Liver (tissue), 8 donors: ENCODE measurements at regions not wholly inside any gene's neighbourhood (a gene's known extent, or its start where the extent isn't known, plus 50 kb on each side); places are given as distances from the start of the nearest gene placed in this dataset.
"Not testable (repeated sequence)": the region's sequence is repeated elsewhere in the genome, so short reads cannot be mapped to it uniquely, and the experiment has no call there.

ENCODE experiments used
- DNase-seq: peaks from one replicate; pipeline ENCODE4 v3.0.0-alpha.2; 2017; ENCODE audit warnings: low spot score
- H3K27ac ChIP-seq, 2 donors: one replicate each; pipeline ENCODE4 v1.7.0; 2013; ENCODE audit warnings: inconsistent platforms in 2 of 2, low read length in 2 of 2, control low read depth in 1 of 2, low read depth in 1 of 2, mild to moderate bottlenecking in 1 of 2
- H3K27me3 ChIP-seq, 4 donors: one replicate each; pipeline versions ENCODE4 v1.6.1 to v1.7.0; 2013; ENCODE audit warnings: low read length in 3 of 4, inconsistent platforms in 1 of 4, mild to moderate bottlenecking in 1 of 4, moderate library complexity in 1 of 4; ENCODE audit not compliant: control insufficient read depth in 4 of 4, insufficient read depth in 4 of 4
- H3K36me3 ChIP-seq, 4 donors: one replicate each; pipeline versions ENCODE4 v1.6.1 to v1.7.0; 2013; ENCODE audit warnings: low read length in 3 of 4, mild to moderate bottlenecking in 3 of 4, low read depth in 1 of 4, moderate library complexity in 1 of 4; ENCODE audit not compliant: control insufficient read depth in 4 of 4, insufficient read depth in 3 of 4
- H3K4me1 ChIP-seq, 4 donors: one replicate each; pipeline versions ENCODE4 v1.6.1 to v1.7.0; 2013; ENCODE audit warnings: low read length in 3 of 4, mild to moderate bottlenecking in 3 of 4, moderate library complexity in 1 of 4; ENCODE audit not compliant: control insufficient read depth in 4 of 4, insufficient read depth in 4 of 4
- H3K4me3 ChIP-seq, 3 donors: one replicate each; pipeline versions ENCODE4 v1.6.1 to v1.7.0; 2013; ENCODE audit warnings: low read length in 3 of 3, control low read depth in 1 of 3, low read depth in 1 of 3, mild to moderate bottlenecking in 1 of 3
- H3K9ac ChIP-seq, 2 donors: one replicate each; pipeline ENCODE4 v1.7.0; 2013; ENCODE audit warnings: low read length in 2 of 2, mild to moderate bottlenecking in 2 of 2, moderate library complexity in 2 of 2, control low read depth in 1 of 2, low read depth in 1 of 2
- H3K9me3 ChIP-seq, 4 donors: one replicate each; pipeline versions ENCODE4 v1.6.1 to v1.7.0; 2013; ENCODE audit warnings: low read length in 3 of 4; ENCODE audit not compliant: control insufficient read depth in 4 of 4
- EGR1 ChIP-seq, 2 donors: IDR thresholded peaks; 2 replicates each; pipeline ENCODE4 v1.6.1; 2016 to 2018; ENCODE audit warnings: antibody characterized with exemption in 2 of 2, low read depth in 2 of 2
- FOXA1 ChIP-seq: IDR thresholded peaks from 2 replicates; pipeline ENCODE4 v1.6.1; 2016; ENCODE audit warnings: antibody characterized with exemption
- FOXA2 ChIP-seq: IDR thresholded peaks from 2 replicates; pipeline ENCODE4 v1.6.1; 2016; ENCODE audit warnings: antibody characterized with exemption
- GABPA ChIP-seq, 2 donors: IDR thresholded peaks in 1 of 2; conservative IDR thresholded peaks in 1 of 2; 2 replicates each; pipeline ENCODE4 v1.6.1; 2016; ENCODE audit warnings: antibody characterized with exemption in 2 of 2, mild to moderate bottlenecking in 1 of 2, moderate library complexity in 1 of 2
- HNF4A ChIP-seq, 2 donors: conservative IDR thresholded peaks; 2 replicates each; pipeline ENCODE4 v1.6.1; 2016; ENCODE audit warnings: antibody characterized with exemption in 2 of 2, mild to moderate bottlenecking in 2 of 2
- HNF4G ChIP-seq: IDR thresholded peaks from 2 replicates; pipeline ENCODE4 v1.6.1; 2016; ENCODE audit warnings: antibody characterized with exemption
- JUND ChIP-seq, 2 donors: IDR thresholded peaks; 2 replicates each; pipeline ENCODE4 v1.6.1; 2016; ENCODE audit warnings: antibody characterized with exemption in 2 of 2
- NR2F2 ChIP-seq: IDR thresholded peaks from 2 replicates; pipeline ENCODE4 v1.6.1; 2016; ENCODE audit warnings: antibody characterized with exemption
- RAD21 ChIP-seq, 2 donors: IDR thresholded peaks; 2 replicates each; pipeline ENCODE4 v1.6.1; 2016; ENCODE audit warnings: antibody characterized with exemption in 2 of 2, mild to moderate bottlenecking in 2 of 2
- RXRA ChIP-seq, 2 donors: IDR thresholded peaks; 2 replicates each; pipeline ENCODE4 v1.6.1; 2017 to 2018; ENCODE audit warnings: antibody characterized with exemption in 2 of 2, mild to moderate bottlenecking in 1 of 2
- SP1 ChIP-seq: IDR thresholded peaks from 2 replicates; pipeline ENCODE4 v1.6.1; 2018; ENCODE audit warnings: antibody characterized with exemption, mild to moderate bottlenecking
- TAF1 ChIP-seq: conservative IDR thresholded peaks from 2 replicates; pipeline ENCODE4 v1.6.1; 2016; ENCODE audit warnings: antibody characterized with exemption, mild to moderate bottlenecking
- YY1 ChIP-seq: IDR thresholded peaks from 2 replicates; pipeline ENCODE4 v1.6.1; 2016; ENCODE audit warnings: antibody characterized with exemption, mild to moderate bottlenecking
- WGBS: extraction: QIAGEN DNeasy Blood & Tissue Kit; methylation state at CpG from one replicate; pipeline ENCODE4 v1.1.7; 2013; 5-methylcytosine and 5-hydroxymethylcytosine counted together
- TF ChIP-seq, protein P1 (sequence below): fragments of 150-350 bp; IDR thresholded peaks from 2 replicates; pipeline ENCODE4 v1.5.1; 2017; ENCODE audit warnings: improper control_type of control experiment, low read depth, low read length; ENCODE audit not compliant: missing input control
- TF ChIP-seq, protein P2 (sequence below): IDR thresholded peaks from 2 replicates; pipeline ENCODE4 v1.6.1; 2016; ENCODE audit warnings: antibody characterized with exemption
- TF ChIP-seq, protein P3 (sequence below): IDR thresholded peaks from 2 replicates; pipeline ENCODE4 v1.6.1; 2016; ENCODE audit warnings: antibody characterized with exemption
- TF ChIP-seq, protein P4 (sequence below): IDR thresholded peaks from 2 replicates; pipeline ENCODE4 v1.6.1; 2016; ENCODE audit warnings: antibody characterized with exemption
- TF ChIP-seq, protein P5 (sequence below): IDR thresholded peaks from 2 replicates; pipeline ENCODE4 v1.6.1; 2016; ENCODE audit warnings: antibody characterized with exemption, mild to moderate bottlenecking
- donor health status: healthy.
- donor health status: healthy.
- donor health status: healthy.
- donor health status: healthy.
- donor health status: healthy.

DNA sequence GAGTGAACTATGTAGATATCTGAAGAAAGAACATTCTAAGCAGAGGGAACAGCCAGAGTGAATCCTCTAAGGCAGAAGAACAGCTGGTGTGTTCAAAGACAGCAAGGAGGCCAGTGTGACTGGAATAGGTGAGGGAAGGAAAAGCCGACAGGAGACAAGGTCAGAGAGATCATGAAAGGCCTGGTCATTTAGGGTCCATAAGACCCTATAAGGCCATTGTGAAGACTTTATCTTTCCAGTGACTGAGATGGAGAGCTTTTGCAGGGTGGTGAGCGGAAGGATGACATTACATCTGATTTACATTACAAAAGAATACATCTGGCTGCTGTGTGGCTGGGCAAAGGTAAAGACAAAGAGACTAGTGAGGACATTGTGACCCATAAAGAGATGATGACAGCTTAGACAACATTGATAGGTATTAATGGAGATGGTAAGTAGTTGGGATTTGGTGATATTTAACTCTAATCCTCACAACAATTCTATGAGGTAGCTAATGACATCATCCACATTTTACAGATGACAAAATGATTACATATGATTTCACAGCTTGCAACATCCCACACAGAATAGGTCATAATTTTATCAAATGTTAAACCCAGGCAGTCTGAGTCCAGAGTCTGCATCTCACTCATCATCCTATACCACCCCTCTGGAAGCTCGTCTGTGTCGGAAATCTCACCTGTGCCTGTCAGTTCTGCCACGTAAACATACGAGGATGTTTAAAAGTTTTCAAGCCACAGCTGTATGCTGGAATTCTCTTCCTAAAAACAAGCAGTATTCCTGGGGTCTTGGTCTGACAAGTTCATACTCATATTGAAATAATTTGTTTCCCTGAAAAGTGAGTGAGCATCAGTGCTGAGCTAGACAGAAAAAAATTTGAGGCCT, 70.2 kb upstream of the PIK3R4 start (continued):
- no peak for TF ChIP-seq HNF4G
- TF ChIP-seq TAF1, result no peak
- TF ChIP-seq GABPA (IDR thresholded peaks at IDR 0.05 in 1 of 2, conservative IDR thresholded peaks at IDR 0.05 in 1 of 2), result no peak
- TF ChIP-seq SP1, result no peak

DNA sequence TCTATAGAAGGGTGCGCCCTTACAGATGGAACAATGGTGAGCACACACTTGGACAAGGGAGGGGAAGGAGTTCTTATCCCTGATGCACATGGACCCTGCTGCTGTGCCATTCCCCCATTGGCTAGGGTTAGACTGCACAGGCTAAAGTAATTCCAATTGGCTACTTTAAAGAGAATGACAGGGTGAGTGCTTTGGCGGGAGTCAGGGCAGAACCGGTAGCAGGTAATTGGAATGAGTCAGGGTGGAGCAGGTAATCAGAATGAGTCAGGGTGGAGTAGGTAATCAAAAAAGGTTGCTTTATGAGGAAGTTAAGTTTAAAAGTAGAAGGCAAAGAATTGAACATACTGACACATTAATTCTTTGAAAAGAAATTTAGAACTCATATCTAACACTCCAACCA, 71.4 kb upstream of the PIK3R4 start:
- H3K4me1 ChIP-seq, H3K27ac ChIP-seq, H3K9ac ChIP-seq, H3K36me3 ChIP-seq, H3K4me3 ChIP-seq, H3K9me3 ChIP-seq, DNase-seq, H3K27me3 ChIP-seq: not testable (repeated sequence)
- WGBS, result 91% methylated on average over 3 of the region's 3 CpGs

DNA sequence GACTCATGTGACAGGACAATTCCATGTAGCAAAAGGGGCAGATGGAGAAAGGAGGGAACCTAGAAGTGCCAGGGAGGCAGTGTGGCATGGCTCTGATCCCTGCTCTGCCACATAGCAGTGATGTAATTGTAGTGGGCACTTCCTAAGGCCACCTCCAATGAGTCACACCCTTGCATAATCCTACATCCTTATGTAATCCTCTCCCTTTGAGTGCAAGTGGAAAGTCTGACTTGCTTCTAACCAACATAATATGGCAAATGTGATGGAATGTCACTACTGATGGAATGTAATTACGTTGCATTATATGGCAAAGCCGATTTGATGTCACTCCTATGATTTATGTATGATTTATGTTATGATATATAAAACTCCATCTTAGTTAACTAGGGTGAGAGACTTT, 72.9 kb upstream of the ATP2C1 start:
- no peak overlapping the region for H3K27ac ChIP-seq
- TF ChIP-seq, protein P1, sequence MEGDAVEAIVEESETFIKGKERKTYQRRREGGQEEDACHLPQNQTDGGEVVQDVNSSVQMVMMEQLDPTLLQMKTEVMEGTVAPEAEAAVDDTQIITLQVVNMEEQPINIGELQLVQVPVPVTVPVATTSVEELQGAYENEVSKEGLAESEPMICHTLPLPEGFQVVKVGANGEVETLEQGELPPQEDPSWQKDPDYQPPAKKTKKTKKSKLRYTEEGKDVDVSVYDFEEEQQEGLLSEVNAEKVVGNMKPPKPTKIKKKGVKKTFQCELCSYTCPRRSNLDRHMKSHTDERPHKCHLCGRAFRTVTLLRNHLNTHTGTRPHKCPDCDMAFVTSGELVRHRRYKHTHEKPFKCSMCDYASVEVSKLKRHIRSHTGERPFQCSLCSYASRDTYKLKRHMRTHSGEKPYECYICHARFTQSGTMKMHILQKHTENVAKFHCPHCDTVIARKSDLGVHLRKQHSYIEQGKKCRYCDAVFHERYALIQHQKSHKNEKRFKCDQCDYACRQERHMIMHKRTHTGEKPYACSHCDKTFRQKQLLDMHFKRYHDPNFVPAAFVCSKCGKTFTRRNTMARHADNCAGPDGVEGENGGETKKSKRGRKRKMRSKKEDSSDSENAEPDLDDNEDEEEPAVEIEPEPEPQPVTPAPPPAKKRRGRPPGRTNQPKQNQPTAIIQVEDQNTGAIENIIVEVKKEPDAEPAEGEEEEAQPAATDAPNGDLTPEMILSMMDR, result no peak
- no peak for TF ChIP-seq TAF1
- TF ChIP-seq, protein P2, sequence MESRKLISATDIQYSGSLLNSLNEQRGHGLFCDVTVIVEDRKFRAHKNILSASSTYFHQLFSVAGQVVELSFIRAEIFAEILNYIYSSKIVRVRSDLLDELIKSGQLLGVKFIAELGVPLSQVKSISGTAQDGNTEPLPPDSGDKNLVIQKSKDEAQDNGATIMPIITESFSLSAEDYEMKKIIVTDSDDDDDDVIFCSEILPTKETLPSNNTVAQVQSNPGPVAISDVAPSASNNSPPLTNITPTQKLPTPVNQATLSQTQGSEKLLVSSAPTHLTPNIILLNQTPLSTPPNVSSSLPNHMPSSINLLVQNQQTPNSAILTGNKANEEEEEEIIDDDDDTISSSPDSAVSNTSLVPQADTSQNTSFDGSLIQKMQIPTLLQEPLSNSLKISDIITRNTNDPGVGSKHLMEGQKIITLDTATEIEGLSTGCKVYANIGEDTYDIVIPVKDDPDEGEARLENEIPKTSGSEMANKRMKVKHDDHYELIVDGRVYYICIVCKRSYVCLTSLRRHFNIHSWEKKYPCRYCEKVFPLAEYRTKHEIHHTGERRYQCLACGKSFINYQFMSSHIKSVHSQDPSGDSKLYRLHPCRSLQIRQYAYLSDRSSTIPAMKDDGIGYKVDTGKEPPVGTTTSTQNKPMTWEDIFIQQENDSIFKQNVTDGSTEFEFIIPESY, result no peak
- no peak for TF ChIP-seq HNF4G
- TF ChIP-seq FOXA1, result no peak
- TF ChIP-seq, protein P3, sequence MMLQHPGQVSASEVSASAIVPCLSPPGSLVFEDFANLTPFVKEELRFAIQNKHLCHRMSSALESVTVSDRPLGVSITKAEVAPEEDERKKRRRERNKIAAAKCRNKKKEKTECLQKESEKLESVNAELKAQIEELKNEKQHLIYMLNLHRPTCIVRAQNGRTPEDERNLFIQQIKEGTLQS, result peak; percentile 65
- no peak for TF ChIP-seq RAD21 (IDR thresholded peaks at IDR 0.05)
- peak; percentile 82 to 94 for TF ChIP-seq JUND (IDR thresholded peaks at IDR 0.05)
- TF ChIP-seq, protein P4, sequence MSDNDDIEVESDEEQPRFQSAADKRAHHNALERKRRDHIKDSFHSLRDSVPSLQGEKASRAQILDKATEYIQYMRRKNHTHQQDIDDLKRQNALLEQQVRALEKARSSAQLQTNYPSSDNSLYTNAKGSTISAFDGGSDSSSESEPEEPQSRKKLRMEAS, result no peak
- no peak for TF ChIP-seq YY1
- no peak for TF ChIP-seq GABPA (IDR thresholded peaks at IDR 0.05 in 1 of 2, conservative IDR thresholded peaks at IDR 0.05 in 1 of 2)
- no peak for TF ChIP-seq SP1
- TF ChIP-seq, protein P5, sequence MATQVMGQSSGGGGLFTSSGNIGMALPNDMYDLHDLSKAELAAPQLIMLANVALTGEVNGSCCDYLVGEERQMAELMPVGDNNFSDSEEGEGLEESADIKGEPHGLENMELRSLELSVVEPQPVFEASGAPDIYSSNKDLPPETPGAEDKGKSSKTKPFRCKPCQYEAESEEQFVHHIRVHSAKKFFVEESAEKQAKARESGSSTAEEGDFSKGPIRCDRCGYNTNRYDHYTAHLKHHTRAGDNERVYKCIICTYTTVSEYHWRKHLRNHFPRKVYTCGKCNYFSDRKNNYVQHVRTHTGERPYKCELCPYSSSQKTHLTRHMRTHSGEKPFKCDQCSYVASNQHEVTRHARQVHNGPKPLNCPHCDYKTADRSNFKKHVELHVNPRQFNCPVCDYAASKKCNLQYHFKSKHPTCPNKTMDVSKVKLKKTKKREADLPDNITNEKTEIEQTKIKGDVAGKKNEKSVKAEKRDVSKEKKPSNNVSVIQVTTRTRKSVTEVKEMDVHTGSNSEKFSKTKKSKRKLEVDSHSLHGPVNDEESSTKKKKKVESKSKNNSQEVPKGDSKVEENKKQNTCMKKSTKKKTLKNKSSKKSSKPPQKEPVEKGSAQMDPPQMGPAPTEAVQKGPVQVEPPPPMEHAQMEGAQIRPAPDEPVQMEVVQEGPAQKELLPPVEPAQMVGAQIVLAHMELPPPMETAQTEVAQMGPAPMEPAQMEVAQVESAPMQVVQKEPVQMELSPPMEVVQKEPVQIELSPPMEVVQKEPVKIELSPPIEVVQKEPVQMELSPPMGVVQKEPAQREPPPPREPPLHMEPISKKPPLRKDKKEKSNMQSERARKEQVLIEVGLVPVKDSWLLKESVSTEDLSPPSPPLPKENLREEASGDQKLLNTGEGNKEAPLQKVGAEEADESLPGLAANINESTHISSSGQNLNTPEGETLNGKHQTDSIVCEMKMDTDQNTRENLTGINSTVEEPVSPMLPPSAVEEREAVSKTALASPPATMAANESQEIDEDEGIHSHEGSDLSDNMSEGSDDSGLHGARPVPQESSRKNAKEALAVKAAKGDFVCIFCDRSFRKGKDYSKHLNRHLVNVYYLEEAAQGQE, result no peak
- TF ChIP-seq FOXA2, result no peak
- peak in 1 of 2 donors; percentile 54 for TF ChIP-seq EGR1 (IDR thresholded peaks at IDR 0.05; ENCODE audit: low read depth in 2 of 2)
- TF ChIP-seq RXRA (IDR thresholded peaks at IDR 0.05), result no peak
- no peak for TF ChIP-seq HNF4A (conservative IDR thresholded peaks at IDR 0.05)
- no peak for TF ChIP-seq NR2F2
- WGBS, result 61% methylated on average over 2 of the region's 2 CpGs
- H3K36me3 ChIP-seq, result no peaks in the 10 kb centered on the region
- no peak overlapping the region for H3K4me3 ChIP-seq
- H3K9me3 ChIP-seq, result no peaks in the 10 kb centered on the region
- DNase-seq, result no peak
- H3K9ac ChIP-seq, result no peak overlapping the region
- no peaks in the 10 kb centered on the region for H3K4me1 ChIP-seq
- no peaks in the 10 kb centered on the region for H3K27me3 ChIP-seq
